GM18507 (cell line): ENCODE measurements at regions not wholly inside any gene's neighbourhood (a gene's known extent, or its start where the extent isn't known, plus 50 kb on each side); places are given as distances from the start of the nearest gene placed in this dataset.

Experiments used
- DNase-seq: peaks from one replicate; pipeline ENCODE4 v3.0.0; 2011; ENCODE audit warnings: low read depth; ENCODE audit not compliant: insufficient read length; ENCODE audit errors: extremely low spot score
- FAIRE-seq: peaks from 2 replicates; lab custom pipeline; 2011; peaks lifted over from hg19 to GRCh38; lab: Jason Lieb, UNC

GRCh38 chr12:66066137-66066928 is 64.2 kb downstream of the LLPH start:
- FAIRE-seq (peak; percentile 75), DNase-seq (no peak)

GRCh38 chr12:66065641-66066136 is 64.9 kb downstream of the LLPH start:
- FAIRE-seq = no peak

GRCh38 chr12:66065150-66065549 is 65.4 kb downstream of the LLPH start:
- FAIRE-seq = no peak
- no peak for DNase-seq

More at GRCh38 chr12:66065641-66066136, 64.9 kb downstream of the LLPH start:
- DNase-seq = no peak

GRCh38 chr12:66063916-66064315 is 66.6 kb downstream of the LLPH start:
- no peak for FAIRE-seq

GRCh38 chr12:66062290-66062625 is 68.3 kb downstream of the LLPH start:
- FAIRE-seq = no peak

More at GRCh38 chr12:66063916-66064315, 66.6 kb downstream of the LLPH start:
- no peak for DNase-seq

DNA sequence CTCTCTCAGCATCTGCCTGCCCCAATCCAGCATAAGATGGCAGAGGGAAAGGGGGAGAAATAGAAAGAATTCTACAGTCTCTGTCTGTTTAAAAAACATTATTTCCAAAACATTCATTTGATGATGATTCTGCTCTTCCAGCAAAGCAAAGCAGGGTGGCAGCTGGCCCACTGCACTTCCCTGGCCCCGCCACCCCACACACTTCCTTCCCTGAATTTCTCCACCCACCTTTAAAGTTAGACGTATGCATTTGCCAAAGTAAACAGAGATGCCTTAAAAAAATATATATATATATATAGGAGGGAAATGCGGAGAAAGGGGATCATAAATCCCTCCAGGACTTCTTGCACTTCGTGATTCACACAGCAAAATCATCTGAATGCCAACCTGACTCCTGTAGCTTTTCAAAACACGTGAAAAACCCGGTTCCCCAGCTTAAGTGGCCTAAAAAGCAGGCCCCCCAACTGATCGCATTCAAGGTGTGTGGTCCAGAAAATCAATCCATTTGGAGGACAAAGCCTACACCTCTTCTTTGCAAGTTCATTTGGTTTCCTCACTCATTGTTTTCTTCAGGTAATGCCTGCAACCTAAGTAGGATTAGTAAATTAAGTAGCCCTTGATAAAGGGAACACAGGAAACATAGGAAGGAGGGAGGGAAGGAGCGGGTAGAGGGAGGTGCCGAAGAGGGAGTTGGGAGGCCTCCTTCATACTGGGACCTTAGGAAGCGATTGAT is 68.8 kb downstream of the LLPH start:
- DNase-seq (no peak), FAIRE-seq (no peak)

More at GRCh38 chr12:66062290-66062625, 68.3 kb downstream of the LLPH start:
- DNase-seq = no peak

GRCh38 chr12:66061076-66061475 is 69.5 kb downstream of the LLPH start:
- DNase-seq (no peak), FAIRE-seq (no peak)

DNA sequence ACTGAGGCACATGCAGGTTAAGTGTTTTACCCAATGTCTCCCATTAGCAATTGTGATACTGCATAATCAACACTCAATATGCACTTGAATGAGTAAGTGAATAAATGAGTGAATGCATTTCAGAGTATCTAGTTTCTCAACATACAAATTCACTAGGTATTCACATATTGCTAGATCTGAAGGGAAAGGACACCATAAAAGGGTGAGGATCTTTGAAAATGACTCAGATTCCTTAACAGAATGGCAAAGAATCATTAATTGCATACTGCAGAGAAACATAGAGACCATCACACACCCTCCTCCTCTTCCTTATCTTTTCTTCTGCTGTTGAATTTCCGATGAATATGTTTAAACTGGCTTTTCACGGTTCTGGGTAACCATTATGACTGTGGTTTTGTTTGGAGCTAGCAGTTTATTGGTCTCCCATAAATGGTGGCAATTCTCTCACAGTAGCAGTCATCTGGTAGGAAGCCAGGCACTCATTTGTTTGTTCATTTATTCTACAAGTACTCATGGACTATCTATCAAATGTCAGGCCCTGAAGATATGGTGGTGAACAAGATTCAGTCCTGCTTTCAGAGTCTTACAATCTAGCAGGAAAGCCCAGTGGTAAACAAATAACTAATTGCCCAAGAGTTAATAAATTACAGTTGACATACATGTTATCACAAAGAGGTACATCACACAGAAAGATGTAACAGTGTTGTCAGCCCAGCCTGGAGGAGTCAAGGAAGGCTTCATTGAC is 70.2 kb downstream of the LLPH start:
- FAIRE-seq = no peak
- no peak for DNase-seq

DNA sequence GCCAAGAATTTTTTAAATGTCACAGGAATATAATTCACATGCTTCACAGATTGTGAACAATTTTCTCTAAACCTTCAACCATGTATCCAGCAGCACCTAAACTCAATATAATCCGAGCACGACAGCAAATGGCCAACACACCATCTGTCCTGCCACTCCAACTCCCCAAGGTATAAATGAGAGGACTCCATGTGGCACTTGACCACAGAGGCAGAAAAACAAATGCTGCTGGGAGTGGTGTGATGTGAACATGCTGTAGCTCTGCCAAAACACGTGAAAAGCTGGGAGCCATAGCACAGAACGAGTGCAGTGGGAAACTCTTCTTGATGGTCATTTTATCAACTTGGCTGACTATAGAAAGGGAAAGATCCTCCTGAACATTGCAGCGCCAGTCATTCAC is 70.9 kb downstream of the LLPH start:
- FAIRE-seq (no peak), DNase-seq (no peak)

- FAIRE-seq = no peak
- no peak for DNase-seq
These were observed 72.0 kb downstream of the LLPH start for GRCh38 chr12:66058554-66058953.

- peak; percentile 85 for FAIRE-seq
- no peak for DNase-seq
These were observed 74.7 kb downstream of the LLPH start for GRCh38 chr12:66055837-66056319.

- no peak for FAIRE-seq
- no peak for DNase-seq
These were observed 77.4 kb downstream of the LLPH start for GRCh38 chr12:66052988-66053615.

DNA sequence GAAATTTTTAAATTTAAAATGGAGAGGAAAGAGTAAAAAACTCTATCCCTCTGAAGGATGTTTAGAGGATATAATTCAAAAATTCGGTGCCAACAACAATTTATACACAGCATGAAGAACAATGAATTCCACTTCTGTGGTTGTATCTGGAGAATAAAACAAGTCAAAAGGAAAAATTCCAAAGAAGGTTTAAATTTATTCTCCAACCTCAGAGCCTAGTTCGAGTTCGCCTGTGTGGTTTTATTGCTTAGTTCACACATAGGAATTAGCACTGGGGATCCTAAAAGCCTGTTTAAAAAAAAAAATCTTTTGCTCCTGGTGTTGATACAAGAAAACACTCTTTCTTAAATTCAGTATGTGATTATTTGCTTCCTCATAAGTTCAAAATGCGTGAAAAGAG is 79.2 kb downstream of the LLPH start:
- FAIRE-seq = no peak

DNA sequence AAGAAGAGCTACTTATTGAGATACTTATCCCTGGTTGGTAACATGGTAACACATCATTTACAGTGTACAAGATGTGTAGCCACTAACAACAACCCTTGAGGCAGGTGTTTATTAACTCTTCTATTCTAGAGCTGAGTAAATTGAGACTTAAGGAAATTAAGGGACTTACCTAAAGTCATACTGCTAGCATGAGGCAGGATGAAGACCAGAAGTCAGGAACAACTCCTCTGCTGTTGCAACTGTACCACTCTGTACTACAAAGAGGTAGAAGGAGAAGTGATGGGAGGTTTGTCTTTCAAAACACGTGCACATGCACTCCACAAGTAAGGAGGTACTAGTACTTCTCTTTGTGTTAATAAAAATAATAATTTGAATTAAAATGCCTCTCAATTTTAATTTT is 79.9 kb downstream of the LLPH start:
- peak; percentile 51 for FAIRE-seq
- DNase-seq = no peak

More for the DNA sequence above, 79.2 kb downstream of the LLPH start:
- DNase-seq = no peak

GRCh38 chr12:66050283-66050576 is 80.3 kb downstream of the LLPH start:
- DNase-seq (no peak), FAIRE-seq (no peak)

DNA sequence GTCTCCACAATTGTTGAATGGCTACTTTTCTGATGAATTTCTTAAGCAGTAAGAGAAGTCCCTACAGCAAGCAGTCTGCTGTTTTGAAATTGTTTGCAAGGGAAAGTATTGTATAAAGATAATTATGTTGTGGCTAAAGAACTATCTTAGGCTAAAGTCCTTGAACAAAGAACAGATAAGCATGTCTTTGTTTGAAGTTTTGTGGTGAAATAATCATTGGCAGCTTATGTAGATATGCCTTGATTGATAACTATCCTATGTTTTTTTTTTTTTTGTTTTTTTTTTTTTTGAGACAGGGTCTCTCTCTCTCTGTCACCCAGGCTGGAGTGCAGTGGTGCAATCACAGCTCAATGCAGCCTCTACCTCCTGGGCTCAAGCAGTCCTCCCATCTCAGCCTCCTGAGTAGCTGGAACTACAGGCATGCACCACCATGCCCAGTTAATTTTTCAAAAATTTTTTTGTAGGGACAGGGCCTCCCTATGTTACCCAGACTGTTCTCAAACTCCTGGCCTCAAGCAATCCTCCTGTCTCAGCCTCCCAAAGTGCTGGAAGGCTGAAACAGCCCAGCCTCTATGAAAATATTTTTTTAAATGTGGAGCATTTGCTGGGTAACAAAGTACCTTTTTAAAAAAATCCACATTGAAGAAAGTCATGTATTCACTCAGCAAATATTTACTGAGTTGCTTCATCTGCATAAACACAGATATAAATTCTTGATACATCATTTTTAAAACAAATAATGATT is 80.8 kb downstream of the LLPH start:
- no peak for DNase-seq
- FAIRE-seq = no peak

DNA sequence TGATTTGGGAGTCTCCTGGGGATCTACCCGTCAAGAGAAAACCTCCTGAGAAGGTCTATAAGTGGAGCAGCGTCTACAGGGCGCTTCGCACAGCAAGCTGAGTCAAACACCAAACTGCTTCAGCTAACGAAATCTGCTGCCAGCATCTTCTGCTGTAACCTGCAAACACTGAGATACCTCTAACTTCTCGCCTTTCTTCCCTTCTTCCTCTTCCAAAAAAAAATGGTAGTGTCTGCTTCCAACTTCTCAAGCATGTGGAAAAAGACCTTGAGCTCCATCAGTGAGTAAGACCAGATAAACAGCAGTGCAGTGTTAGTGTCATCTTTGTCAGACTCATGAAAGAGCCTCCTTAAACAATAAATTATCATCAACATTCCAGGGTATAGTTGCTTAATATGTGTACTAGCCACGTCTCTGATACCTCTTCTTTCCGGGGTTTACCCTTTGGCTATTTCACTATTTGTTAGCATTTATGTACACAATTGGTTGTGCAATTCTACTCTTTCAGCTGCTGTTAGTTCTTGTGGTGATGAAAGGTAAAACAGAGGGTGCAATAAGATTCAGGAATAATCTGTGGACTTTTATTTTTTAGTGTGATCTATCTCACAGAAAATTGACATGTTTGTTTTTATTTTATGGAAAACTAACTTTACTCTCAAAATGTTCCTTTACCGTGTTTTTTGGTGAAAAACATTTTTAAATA is 81.6 kb downstream of the LLPH start:
- DNase-seq = no peak
- FAIRE-seq = no peak

DNA sequence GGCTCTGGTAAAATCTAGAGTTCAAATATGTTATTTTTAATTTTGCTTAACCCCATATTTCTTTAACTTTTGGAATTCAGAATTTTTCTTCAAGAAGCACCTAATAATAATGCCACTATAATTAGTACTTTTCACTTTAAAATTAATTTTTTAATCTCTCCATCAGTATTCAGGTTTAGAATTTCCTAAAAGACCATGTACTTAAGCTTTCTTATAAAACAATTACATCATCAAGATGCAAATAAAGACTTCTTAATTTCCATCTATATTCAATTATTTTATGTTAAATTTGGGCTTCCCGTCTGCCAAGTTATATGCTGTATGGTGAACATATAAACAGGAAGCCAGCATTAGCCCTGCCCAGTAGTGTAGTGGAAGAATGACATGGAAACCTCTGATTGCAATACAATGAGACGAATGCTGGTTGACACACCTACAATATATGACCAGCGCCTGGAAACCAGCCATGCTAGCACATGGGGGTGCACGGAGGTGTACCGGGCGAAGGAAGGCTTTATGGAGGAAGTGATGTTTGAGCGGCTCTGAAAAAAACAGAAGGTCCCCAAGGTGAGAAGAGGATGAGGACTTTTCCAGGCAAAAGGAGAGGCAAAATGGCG is 82.2 kb downstream of the LLPH start:
- DNase-seq (no peak), FAIRE-seq (no peak)
